GM18517 (cell line): ENCODE measurements at regions not wholly inside any gene's neighbourhood (a gene's known extent, or its start where the extent isn't known, plus 50 kb on each side); places are given as distances from the start of the nearest gene placed in this dataset.
"Not testable (repeated sequence)": the region's sequence is repeated elsewhere in the genome, so short reads cannot be mapped to it uniquely, and the experiment has no call there.

Source experiments
- ATAC-seq: cut with Tn5 transposase; IDR thresholded peaks from one replicate; pipeline ENCODE4 v1.9.1; 2021; ENCODE audit warnings: mild to moderate bottlenecking, moderate library complexity; ENCODE audit not compliant: unreplicated experiment

DNA sequence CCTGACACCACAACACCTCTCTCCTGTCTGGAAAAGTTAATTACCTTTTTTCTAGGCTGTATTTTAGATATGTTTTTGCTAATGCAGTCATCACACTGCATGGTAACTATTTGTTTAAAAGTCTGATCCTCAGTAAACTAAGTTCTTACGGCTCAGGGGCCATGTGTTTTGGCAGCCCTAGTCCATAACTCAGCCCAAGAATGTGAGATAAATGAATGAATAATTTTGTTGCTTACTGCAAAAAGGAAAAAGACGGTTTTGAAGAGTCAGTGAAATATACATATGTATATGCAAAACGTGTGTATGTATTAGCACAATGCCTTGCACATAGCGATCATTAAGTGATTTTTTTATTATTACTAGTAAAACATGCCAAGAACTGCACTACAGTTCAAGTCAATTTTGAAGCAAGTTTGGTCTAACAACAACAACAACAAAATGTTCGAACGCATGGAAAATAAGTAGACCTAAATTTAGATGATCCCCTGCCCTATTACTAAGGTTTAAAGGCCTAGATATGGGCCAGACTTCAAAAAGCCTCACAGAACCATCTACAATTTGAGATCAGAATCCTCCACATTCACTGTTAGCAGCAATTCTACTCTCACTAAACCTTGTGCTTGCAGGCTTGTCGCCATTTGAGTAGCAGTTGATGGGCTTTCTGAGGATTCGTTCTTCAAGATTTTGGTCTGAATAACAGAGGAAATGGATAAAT lies 140.0 kb downstream of the NDUFA12 start:
- ATAC-seq = no peak

DNA sequence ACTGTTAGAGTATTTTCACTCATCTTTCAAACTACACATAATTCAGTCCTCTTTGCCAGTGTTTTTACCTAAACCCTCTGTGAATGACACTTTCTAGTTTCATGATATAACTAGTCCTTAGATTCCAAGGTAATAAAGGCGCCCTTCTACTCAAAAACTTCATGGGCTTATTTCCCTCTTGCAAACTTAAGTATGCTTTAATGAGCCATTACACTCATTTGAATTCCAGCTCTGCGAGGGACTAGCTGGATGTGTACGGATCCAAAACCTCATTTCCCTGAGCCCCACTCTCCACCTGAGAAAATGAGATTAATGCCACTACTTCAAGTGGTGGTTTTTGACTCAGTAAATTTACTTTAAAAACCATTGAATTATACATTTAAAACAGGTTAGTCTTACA lies 141.1 kb downstream of the NDUFA12 start:
- no peak for ATAC-seq

DNA sequence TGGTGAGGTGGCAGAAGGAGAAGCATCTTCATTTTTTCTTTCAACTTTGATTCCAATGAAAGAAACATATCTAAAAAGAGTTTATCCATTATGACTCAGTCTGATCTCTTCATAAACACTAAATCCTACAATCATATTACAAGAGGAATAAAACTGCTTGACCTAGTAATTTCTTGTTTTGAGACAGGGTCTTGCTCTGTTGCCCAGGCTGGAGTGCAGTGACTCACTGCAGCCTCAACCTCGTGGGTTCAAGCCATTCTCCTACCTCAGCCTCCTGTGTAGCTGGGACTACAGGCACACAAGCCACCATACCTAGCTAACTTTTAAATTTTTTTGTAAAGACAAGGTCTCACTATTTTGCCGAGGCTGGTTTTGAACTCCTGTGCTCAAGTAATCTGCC lies 147.2 kb downstream of the NDUFA12 start:
- no peak for ATAC-seq

DNA sequence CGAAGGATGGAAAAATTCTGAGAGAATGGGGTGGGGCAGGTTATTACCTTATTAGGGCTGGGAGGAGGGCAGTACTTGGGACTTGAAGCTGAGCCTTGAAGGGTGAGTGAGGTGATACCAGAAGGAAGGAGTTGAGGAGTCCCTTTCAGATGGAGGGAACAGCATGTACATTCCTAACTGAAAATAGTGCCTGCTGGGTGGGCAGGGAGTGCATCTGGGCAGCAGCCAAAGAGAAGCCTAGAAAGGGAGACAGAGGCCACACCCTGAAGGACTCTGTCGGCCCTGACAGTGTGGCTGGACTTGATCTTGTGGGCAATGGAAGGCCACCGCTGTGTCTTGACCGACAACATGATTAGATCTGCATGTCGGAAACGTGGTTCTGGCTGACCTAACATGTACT lies 147.6 kb downstream of the NDUFA12 start:
- ATAC-seq = no peak

DNA sequence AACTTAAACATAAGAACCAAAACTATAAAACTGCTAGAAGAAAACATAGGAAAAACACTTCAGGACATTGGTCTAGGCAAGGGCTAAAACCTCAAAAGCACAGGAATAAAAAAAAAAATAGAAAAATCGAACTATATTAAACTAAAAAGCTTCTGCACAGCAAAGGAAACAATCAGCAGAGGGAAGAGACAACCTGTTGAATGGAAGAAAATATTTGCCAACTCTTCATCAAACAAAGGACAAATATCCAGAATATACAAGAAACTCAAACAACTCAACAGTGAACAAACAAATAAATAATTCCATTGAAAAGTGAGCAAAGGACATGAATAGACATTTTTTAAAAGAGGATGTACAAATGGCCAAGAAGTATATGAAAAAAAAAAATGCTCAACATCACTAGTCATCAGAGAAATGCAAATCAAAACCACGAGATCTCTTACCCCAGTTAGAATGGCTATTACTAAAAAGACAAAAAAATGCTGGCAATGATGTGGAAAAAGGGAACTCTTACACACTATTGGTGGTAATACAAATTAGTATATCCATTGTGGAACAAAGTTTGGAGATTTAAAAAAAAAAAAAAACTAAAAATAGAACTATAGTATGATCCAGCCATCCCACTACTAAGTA lies 152.0 kb downstream of the NDUFA12 start:
- ATAC-seq = no peak

DNA sequence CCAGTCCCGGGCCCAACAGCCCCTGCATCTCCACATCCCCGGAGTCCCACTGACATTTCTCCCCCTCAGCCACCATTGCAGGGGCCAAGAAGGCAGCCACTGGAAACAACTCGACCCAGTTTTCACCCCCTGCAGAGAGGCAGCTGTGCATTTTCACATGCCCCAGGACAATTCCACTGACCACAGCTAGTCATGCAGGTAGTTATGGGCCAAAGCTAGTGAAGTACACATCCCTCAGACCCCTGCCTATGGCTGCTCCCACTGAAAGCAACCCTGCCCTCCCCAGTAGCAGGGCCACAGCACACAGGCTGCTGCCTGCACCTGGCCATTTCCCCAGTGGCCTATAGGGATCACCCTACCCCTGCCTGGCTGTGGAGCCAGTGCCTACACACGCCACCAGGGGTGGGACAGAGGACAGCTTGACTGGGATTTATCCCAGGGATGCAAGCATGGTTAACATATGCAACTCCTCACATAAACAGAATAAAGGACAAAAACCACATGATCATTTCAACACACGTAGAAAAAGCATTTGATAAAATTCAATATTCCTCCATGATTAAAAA lies 154.0 kb downstream of the NDUFA12 start:
- no peak for ATAC-seq

DNA sequence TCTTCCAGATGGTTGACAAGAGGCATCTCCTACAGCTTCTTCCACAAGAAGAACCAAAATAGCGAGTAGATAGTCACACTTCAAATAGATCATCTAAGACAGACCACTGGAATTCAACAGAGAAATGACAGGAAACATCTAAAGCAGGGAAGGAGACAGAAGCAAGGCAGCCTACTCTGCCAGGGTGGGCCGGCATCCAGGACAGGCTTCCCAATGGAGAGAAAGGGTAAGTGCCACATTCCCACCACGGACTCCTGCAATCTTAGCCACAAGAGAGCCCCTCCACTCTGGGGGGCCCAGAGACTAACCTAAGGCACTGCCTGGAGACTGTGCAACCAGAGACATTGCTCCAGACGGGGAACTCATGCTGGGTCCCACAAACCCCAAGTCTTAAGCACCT lies 154.5 kb downstream of the NDUFA12 start:
- no peak for ATAC-seq

DNA sequence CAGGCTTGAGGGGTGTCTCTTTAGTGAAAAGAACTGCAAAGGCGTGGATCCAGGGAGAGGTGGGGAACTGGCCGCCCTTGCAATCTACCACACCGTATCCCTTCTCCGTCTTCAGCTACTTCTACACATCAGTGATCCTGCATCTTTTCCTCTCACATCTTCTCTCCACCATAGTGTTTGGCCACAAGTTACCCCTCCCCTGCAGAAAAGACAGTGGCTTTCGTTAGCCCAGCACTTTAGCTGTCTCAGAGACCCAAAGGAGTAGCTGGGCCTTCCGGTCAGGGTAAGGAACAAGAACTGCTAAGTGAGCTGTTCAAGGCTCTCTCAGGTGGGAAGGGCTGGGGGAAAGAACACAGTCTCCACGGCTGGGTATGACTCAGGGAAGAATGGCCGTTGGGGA lies 158.4 kb downstream of the NDUFA12 start:
- no peak for ATAC-seq

DNA sequence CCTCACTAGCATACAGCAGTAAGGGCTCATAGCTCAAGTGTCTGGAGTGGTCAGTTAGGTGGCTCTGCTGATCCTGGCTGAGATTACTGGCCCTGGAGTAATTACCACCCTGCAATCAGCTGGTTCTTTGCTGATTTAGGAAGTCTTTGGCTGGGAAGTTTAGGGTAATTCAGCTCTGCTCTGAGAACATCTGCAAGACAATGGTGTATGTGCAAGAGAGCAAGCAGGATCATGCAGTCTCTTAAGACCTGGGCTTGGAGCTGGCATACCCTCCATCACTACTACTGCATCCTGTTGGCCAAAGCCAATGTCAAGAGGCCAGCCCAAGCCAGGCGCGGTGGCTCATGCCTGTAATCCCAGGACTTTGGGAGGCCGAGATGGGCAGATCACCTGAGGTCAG lies 159.0 kb downstream of the NDUFA12 start:
- no peak for ATAC-seq

DNA sequence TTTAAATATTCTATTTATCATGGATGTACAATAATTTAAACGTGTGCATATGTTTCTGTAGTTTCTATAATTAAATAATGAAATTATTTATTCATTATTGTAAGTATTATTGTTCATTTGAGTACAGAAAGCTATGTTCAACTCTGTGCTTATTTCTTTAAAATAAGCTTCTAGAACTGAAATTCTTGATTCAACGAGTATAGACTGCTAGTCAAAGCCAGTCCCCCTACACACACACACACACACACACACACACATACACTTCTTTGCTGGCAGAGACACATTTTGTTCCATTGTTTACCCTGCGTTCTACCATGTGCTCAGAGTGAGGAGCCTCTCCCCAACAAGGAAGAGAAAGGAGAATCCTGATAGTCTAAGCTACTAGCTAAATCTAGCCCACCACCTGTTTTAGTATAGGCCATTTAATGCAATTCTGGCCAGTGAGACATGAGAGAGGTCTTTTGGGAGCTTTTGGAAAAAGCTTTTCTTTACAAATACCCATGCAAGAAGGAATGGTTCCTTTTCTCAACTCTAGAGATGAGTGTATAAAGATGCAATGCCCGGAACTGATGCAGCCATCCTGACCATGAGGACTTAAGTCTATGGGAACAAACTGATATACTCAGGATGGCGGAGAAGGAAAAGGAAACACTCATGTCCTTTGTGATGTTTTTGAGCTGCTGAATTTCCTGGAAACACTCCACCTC lies 161.4 kb downstream of the NDUFA12 start:
- ATAC-seq = no peak

DNA sequence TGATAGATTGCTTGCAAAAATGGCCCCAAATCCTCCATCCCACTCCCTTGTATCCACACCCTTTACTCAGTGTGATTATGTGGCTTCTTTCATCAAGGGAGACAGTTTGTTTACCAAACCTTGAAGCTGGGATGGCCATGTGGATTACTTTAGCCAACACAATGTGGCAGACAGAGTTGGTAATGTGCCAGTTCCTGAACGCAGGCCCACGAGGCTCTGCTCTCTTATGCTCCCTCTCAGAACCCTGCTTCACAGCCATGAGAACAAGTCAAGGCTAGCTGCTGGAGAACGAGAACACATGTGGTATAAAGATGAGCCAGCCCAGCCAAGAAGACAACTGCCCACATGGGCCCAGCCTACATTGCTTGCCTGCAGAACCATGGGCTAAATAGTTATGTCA lies 162.3 kb downstream of the NDUFA12 start:
- ATAC-seq = no peak

DNA sequence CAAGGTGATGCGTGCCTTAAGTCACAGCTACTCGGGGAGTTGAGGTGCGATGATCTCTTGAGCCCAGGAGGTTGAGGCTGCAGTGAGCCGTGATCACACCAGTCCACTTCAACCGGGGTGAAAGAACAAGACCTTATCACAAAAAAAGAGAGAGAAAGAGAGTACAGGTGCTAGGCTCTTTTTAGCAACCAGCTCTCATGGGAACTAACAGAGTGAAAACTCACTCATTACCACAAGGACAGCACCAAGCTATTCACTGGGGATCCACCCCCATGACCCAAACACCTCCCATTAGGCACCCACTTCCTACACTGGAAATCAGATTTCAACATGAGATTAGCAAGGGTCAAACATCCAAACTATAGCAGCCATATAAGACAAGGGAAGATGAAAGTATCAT lies 164.2 kb downstream of the NDUFA12 start:
- peak; percentile 83 for ATAC-seq

DNA sequence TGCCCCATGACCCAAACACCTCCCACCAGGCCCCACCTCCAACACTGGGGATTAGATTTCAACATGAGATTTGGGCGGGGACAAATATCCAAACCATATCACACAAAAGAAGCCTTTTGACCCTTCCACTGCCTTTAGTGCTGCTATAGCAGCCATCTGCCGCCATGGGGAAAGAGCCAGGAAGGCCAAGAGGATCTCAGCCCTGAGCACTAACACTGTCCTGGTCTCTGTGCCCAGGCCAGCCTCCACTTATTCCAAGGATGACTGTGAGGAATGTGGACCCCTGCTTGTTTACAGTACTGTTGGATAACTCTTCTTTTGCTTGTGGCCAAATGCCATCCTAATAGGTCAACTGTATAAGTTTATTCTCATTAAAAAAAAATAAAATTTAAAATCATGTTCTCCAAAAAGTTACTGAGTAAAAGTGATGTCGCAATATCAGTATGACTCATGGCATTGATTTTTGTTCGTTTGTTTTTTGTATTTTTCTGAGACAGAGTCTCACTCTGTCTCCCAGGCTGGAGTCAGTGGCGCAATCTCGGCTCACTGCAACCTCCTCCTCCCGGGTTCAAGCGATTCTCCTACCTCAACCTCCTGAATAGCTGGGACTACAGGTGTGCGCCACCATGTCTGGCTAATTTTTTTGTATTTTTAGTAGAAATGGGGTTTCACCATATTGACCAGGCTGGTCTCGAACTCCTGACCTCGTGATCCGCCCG lies 166.4 kb downstream of the NDUFA12 start:
- ATAC-seq = not testable (repeated sequence)

DNA sequence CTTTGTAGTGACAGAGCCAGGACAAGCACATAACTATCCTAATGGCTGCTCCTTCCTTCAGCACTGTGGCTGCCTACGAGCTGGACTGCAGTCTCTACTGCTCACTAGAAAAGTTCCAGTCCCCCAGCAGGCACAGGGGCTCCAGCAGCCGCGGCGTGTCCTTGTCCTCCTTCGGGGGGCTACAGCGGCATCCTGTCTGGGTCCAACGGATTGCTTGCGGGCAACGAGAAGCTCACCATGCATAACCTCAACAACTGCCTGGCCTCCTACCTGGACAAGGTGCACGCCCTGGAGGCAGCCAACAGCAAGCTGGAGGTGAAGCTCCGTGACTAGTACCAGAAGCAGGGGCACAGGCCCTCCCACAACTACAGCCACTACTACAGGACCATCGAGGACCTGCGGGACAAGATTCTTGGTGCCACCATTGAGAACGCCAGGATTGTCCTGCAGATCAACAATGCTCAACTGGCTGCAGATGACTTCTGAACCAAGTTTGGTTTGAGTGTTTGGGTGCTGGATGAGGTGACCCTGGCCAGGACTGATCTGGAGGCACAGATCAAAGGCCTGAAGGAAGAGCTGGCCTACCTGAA lies 169.4 kb downstream of the NDUFA12 start:
- no peak for ATAC-seq

DNA sequence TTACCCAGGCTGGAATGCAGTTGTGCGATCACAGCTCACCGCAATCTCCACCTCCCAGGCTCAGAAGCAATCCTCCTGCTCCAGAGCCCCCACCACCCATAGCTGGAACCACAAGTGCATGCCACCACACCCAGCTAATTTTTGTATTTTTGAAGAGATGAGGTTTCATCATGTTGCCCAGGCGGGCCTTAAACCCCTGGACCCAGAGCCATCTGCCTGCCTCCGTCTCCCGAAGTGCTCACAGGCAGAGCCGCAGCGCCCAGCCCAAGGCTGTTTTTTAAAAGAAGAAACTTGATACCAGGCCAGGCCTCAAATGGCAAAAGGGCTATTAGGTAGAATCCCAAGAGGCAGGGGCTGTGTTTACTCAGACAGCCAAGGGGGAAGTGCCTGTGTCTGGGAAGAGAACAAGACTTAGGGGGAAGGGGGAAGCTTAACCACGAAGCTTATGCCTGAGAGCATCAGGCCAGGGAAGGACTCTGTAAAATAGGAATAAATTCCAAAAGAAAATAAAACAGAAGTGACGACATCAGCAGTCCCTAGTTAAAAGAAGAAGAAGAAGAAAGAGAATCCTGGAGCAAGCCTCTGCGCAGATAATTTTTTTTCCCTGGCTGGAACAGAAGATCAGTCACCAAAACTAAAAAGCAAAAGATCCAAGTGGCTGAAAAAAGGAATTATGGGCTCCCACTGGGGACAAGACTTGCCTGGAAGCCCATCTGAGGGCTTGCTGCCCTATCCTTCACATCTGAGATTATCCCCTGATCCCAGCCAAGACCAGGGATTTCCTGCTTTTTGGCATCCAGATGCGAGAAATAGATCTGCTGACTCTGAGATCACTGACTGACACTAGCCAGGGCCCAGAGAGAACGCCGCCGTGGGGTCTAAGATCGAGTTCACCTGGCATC lies 170.5 kb downstream of the NDUFA12 start:
- no peak for ATAC-seq

DNA sequence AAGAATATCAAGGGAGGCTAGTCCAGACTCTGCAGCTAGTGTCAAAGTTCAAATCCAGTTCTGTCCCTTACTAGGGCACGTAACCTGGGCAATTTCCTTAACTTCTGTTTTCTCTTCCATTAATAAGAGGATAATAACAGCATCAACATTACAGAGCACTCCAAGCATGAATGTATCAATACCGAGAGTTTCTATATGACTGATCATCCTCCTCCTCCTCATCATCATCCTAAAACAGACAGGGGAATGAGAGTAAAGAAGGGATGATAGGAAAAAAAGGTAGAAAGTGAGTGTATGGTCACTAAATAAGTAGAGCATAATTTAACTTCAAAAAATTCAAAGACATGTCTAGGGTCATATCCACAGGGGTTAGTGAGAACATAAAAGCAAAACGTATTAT lies 171.4 kb downstream of the NDUFA12 start:
- ATAC-seq = no peak

DNA sequence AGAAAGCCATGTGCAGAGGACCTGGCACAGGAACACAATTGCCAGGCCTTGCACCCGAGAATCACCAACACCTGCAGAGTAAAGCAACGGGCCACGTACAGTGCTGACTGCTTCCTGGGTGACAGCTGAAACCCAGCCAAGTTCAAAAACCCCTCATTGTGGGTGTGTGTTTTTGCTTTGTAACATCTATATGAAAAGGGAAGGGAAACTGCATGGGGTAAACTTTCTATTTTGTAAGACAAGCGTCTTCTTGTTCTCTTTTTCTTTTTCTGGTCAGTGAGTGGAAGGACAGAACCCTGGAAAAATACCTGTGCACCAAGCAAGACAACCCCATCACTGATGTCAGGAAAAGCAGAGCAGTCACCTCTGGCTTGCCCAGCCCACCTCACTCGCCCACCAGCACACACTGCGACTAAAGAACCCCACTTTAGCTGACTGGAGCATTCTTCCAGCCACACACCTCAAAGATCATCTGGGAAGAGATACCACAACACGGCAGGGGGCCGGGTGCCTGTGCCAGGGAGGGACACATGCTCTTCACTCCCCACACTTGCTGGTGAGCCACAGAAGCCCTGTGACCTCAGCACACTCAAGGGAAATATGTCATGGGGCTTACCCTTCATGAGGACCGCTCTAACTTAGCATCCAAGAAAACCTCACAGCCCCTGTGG lies 172.3 kb downstream of the NDUFA12 start:
- peak; percentile 94 for ATAC-seq

DNA sequence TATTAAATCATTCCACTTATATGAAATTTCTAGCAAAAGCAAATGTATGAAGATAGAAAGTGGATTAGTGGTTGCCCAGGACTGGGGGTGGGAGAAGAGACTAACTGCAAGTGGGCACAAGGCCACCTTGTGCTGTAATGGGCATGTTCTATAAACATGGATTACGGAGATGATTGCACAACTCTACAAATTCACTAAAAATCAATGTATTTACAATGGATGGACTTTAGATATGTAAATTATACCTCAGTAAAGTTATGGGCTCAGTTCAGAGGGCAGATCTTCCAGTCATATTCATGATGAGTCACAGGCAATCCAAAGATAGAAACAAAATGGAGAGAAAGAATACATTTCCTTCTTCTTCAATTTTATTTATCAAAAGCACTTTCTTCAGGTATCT lies 173.9 kb downstream of the NDUFA12 start:
- no peak for ATAC-seq

DNA sequence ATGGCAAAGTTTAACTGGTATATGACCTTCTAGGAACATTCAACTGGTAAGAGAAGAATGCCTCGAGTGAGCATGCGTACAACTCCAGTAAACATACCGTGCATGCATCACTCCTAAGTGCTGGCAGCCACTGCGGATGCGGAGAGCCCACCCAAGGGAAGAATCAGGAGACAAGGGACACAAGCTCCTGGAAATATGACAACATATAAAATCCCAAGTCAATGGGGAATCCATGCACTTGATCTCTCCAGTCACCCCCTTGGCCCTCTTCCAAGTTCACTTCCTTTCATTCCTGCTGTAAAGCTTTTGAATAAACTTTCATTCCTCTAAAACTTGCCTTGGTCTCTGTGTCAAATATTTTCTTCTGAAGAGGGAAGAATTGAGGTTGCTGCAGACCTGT lies 168.7 kb upstream of the TMCC3 start:
- ATAC-seq = no peak
